VCaP (cell line): ENCODE measurements at regions not wholly inside any gene's neighbourhood (a gene's known extent, or its start where the extent isn't known, plus 50 kb on each side); places are given as distances from the start of the nearest gene placed in this dataset.

Experiments
- H3K27ac ChIP-seq: fragments of 450-650 bp; 2 replicates; pipeline ENCODE4 v1.5.1; 2017
- TF ChIP-seq, protein P1 (sequence below): fragments of 450-650 bp; conservative IDR thresholded peaks from 2 replicates; pipeline ENCODE4 v1.5.1; 2017; ENCODE audit warnings: mild to moderate bottlenecking, moderate library complexity

DNA sequence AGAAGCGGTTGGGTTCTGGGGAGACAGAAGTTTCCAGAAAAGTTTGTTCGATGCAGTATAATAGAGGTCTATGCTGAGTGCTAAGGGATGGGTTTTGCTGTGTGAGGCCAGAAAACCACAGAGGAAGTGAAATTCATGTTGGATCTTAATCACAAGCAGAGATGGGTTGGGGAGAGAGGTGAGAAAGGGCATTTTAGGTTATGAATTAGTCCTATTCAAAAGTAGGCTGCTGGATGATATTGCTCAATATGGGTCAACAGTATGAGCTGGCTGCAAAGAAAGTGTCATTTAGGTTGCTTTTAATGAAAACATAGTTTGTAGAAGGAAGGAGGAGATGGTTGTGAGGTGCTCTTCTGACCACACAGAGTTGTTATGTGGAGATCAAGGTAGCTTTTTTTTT, 118.8 kb upstream of the LHCGR start:
- TF ChIP-seq, protein P1, sequence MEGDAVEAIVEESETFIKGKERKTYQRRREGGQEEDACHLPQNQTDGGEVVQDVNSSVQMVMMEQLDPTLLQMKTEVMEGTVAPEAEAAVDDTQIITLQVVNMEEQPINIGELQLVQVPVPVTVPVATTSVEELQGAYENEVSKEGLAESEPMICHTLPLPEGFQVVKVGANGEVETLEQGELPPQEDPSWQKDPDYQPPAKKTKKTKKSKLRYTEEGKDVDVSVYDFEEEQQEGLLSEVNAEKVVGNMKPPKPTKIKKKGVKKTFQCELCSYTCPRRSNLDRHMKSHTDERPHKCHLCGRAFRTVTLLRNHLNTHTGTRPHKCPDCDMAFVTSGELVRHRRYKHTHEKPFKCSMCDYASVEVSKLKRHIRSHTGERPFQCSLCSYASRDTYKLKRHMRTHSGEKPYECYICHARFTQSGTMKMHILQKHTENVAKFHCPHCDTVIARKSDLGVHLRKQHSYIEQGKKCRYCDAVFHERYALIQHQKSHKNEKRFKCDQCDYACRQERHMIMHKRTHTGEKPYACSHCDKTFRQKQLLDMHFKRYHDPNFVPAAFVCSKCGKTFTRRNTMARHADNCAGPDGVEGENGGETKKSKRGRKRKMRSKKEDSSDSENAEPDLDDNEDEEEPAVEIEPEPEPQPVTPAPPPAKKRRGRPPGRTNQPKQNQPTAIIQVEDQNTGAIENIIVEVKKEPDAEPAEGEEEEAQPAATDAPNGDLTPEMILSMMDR = no peak
- no peak overlapping the region for H3K27ac ChIP-seq

DNA sequence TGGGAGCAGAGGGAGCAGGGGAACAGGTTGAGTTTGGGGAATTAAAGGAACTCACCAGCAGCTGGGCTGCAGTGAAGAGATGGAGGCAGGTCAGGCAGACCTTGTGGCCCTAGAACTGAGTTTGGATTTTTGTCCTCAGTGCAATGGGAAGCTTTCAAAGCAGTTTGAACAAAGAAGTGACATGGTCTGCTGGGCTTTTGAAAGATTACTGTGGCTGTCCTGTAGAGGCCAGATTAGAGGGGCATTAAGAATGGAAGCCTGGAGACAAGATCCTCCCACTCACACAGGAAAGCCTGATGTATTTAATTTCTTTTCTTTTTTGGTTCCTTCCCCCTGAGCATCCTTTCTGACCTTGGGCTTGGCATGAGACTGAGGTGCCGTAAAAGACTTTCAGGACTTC, 118.1 kb upstream of the LHCGR start:
- TF ChIP-seq, protein P1 = no peak
- no peak overlapping the region for H3K27ac ChIP-seq

DNA sequence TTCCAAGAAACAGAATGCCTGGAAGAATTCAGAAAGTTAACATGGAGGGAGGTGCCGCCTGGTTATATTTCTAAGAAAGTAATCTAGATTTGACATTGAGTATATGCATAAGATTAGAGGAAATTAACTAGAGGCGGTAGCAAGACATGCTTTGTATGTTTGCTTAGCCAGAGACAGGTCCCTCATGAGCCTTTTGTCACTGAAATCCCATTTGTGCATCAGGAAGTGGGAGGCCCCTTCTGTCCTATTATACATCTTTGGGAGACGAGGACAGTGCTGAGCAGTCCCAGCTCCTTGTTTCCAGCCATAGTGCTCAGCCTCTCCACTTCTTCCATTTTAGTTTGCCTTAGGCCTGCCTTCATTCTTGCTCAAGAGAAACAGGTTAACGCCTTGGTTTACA, 115.4 kb upstream of the LHCGR start:
- TF ChIP-seq, protein P1 = no peak
- no peak overlapping the region for H3K27ac ChIP-seq

DNA sequence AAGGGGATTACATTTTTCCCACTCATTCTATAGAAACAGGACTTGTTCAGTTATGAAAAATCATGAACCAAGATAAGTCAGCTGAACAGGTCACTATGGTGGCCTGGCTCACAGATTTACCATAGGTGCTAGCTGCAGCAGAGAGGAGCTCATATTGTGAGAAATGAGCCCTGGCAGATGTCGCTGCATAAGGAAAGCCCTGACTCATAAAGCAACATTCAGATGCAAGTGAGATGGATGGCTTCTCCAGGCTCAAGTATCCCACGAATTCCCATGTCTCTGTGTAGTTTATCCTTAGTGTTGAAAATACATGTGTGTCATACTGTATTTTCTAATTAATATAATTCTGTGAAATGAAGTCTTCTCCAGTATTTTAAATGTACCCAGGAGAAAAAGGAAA, 115.0 kb upstream of the LHCGR start:
- TF ChIP-seq, protein P1 = no peak
- no peak overlapping the region for H3K27ac ChIP-seq

DNA sequence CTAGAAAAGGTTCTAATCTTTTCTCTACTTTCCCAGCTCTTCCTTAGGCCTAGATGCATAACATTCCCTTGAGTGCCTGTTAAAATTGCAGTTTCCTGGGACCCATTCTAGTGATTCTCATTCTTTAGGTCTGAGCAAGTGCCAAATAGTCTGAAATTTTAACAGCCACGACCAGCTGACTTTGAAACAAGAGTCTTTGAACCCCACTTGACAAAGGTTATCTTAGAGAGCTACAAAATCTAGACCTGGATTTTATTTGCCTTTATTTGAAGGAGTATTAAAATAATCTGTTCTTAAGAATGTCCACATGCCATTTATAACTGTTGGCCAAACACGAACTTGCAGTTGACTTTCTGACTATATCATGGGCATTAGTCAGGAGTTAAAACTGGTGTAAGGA, 110.2 kb upstream of the LHCGR start:
- TF ChIP-seq, protein P1 = no peak
- H3K27ac ChIP-seq = no peak overlapping the region

DNA sequence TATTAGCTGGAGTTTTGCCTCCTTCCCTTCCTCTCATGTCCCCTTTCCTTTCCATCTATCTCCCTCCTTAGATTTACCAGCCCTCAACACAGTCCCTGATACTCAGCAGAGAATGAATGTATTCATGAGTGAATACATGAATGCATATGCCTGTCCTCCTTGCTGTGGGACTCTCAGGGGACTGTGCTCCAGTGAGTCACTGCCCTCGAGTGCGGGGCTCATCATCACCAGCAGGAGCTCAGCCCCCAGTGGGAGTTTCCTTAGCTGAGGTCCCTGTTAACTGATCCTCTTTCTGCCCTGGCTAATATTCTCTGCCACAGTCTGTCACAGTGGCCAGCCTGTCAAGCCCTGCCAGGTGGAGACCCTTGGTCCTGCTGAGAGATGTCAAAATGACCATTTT, 104.9 kb upstream of the LHCGR start:
- TF ChIP-seq, protein P1 = no peak
- H3K27ac ChIP-seq = no peak overlapping the region

DNA sequence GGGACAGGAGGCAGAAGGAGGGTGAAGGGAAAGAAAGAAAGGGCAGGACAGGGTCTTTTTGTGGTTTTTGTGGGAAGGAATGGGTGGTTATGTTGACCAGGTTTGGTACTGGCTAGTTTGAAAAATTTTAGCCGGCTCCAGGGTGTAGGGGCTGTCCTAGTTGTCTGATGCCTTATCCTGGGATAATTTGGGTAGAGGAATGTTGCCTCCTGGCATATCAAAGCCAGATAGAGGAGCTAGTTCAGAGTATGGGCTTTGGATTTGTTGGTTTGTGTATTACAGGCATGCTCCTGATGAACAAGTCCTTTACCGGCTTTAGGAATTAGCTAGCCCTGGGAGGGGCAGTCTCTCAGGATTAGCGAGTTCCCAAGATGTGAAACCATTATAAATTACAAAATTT, 101.1 kb upstream of the LHCGR start:
- H3K27ac ChIP-seq = no peak overlapping the region
- TF ChIP-seq, protein P1 = no peak

DNA sequence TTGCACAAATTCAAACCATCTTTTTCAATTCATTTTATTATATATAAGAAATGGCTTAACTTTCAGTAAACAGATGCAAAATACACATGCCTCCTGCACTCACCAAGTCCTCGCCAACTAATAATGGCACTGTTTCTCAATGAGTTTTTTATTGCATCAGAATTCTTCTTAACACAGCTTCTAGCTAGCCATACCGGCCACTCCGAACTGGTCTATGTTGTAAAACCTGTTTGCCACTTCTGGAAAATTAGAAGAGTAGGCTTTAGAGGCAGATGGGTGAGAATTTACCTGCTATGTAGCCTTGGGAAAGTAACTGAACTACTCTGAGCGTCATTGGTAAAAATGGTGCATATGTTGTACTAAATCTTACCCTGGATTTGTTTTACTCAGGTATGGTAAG, 100.6 kb upstream of the LHCGR start:
- H3K27ac ChIP-seq = no peak overlapping the region
- TF ChIP-seq, protein P1 = no peak
